ENCODE measurements at regions not wholly inside any gene's neighbourhood (a gene's known extent, or its start where the extent isn't known, plus 50 kb on each side); places are given as distances from the start of the nearest gene placed in this dataset.
"Not testable (repeated sequence)": the region's sequence is repeated elsewhere in the genome, so short reads cannot be mapped to it uniquely, and the experiment has no call there.

DNA sequence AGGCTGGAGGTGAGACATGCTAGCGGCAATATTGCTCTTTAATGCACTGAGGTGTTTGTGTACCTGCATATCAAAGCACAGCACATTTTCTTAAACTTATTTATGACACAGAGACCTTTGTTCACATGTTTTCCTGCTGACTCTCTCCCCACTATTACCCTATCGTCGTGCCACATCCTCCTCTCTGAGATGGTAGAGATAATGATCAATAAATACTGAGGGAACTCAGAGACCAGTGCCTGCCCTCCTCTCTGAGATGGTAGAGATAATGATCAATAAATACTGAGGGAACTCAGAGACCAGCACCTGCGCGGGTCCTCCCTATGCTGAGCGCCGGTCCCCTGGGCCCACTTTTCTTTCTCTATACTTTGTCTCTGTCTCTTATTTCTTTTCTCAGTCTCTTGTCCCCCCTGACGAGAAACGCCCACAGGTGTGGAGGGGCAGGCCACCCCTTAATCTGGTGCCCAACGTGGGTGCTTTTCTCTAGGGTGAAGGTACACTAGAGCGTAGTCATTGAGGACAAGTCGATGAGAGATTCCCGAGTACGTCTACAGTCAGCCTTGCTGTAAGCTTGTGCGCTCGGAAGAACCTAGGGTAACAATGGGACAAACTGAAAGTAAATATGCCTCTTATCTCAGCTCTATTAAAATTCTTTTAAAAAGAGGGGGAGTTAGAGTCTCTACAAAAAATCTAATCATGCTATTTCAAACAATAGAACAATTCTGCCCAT is 157.4 kb downstream of the GPX5 start:
- TF ChIP-seq POLR2A (IDR thresholded peaks at IDR 0.05), result not testable (repeated sequence)
- TF ChIP-seq, protein P1, sequence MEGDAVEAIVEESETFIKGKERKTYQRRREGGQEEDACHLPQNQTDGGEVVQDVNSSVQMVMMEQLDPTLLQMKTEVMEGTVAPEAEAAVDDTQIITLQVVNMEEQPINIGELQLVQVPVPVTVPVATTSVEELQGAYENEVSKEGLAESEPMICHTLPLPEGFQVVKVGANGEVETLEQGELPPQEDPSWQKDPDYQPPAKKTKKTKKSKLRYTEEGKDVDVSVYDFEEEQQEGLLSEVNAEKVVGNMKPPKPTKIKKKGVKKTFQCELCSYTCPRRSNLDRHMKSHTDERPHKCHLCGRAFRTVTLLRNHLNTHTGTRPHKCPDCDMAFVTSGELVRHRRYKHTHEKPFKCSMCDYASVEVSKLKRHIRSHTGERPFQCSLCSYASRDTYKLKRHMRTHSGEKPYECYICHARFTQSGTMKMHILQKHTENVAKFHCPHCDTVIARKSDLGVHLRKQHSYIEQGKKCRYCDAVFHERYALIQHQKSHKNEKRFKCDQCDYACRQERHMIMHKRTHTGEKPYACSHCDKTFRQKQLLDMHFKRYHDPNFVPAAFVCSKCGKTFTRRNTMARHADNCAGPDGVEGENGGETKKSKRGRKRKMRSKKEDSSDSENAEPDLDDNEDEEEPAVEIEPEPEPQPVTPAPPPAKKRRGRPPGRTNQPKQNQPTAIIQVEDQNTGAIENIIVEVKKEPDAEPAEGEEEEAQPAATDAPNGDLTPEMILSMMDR (IDR thresholded peaks at IDR 0.05), result not testable (repeated sequence)

Data from adrenal gland (tissue), 5 donors.